WTC11 (cell line): ENCODE measurements at regions not wholly inside any gene's neighbourhood (a gene's known extent, or its start where the extent isn't known, plus 50 kb on each side); places are given as distances from the start of the nearest gene placed in this dataset.

ENCODE experiments used
- ATAC-seq: fragments of 200-7000 bp; cut with Tn5 transposase; 2 replicates; pipeline ENCODE4 v1.10.0; 2021; ENCODE audit warnings: mild to moderate bottlenecking, moderate library complexity
- CTCF ChIA-PET: fragments of 300-600 bp; sonication (Branson Sonifier 250); formaldehyde crosslinking; loops from one replicate; lab custom pipeline; 2021; ENCODE audit warnings: antibody characterized with exemption; lab: Charles Lee
- POLR2A ChIA-PET: fragments of 350-600 bp; sonication (Branson Sonifier 250); formaldehyde crosslinking; loops from one replicate; lab custom pipeline; 2021; ENCODE audit warnings: antibody characterized with exemption; lab: Charles Lee
- DNase-seq: peaks from one replicate; pipeline ENCODE4 v3.0.0; 2021; ENCODE audit warnings: low spot score
- H3K27ac Mint-ChIP-seq: 2 replicates; pipeline ENCODE4 v1.8.0; 2021; ENCODE audit warnings: mixed read lengths
- H3K27me3 Mint-ChIP-seq: 2 replicates; pipeline ENCODE4 v1.8.0; 2021; ENCODE audit warnings: low read depth, mild to moderate bottlenecking, moderate library complexity, mixed read lengths
- H3K36me3 Mint-ChIP-seq: 2 replicates; pipeline ENCODE4 v1.8.0; 2021; ENCODE audit warnings: mixed read lengths
- H3K4me1 Mint-ChIP-seq: 2 replicates; pipeline ENCODE4 v1.8.0; 2022; ENCODE audit warnings: mixed read lengths
- H3K4me3 Mint-ChIP-seq: 2 replicates; pipeline ENCODE4 v1.8.0; 2021; ENCODE audit warnings: mild to moderate bottlenecking, moderate library complexity, mixed read lengths
- H3K9me3 Mint-ChIP-seq: 2 replicates; pipeline ENCODE4 v1.8.0; 2021; ENCODE audit warnings: mixed read lengths
- CBFB ChIP-seq: sonication (generic); formaldehyde crosslinking; IDR thresholded peaks from 2 replicates; pipeline ENCODE4 v1.8.1; 2022; ENCODE audit warnings: mild to moderate bottlenecking, low read depth, missing genetic modification reagents
- EMX1 ChIP-seq: fragments of 250-450 bp; sonication (Bioruptor Pico); IDR thresholded peaks from 2 replicates; pipeline ENCODE4 v1.8.0; 2021; ENCODE audit warnings: mild to moderate bottlenecking
- FOXP1 ChIP-seq: sonication (generic); formaldehyde crosslinking; IDR thresholded peaks from 2 replicates; pipeline ENCODE4 v1.8.0; 2022; ENCODE audit warnings: missing genetic modification reagents, mild to moderate bottlenecking, moderate library complexity, borderline replicate concordance
- GRHL2 ChIP-seq: fragments of 250-450 bp; sonication (Bioruptor Pico); IDR thresholded peaks from 2 replicates; pipeline ENCODE4 v1.8.0; 2022; ENCODE audit warnings: mild to moderate bottlenecking, moderate library complexity; ENCODE audit not compliant: insufficient replicate concordance, severe bottlenecking
- GTF2I ChIP-seq: fragments of 250-450 bp; sonication (Bioruptor Pico); conservative IDR thresholded peaks from 2 replicates; pipeline ENCODE4 v1.4.0; 2021; ENCODE audit warnings: mild to moderate bottlenecking
- KAT7 ChIP-seq: sonication (generic); formaldehyde crosslinking; IDR thresholded peaks from 2 replicates; pipeline ENCODE4 v1.8.1; 2023; ENCODE audit warnings: missing genetic modification reagents, mild to moderate bottlenecking, borderline replicate concordance
- MXD4 ChIP-seq: fragments of 250-450 bp; sonication (Bioruptor Pico); IDR thresholded peaks from 2 replicates; pipeline ENCODE4 v1.8.0; 2021; ENCODE audit warnings: mild to moderate bottlenecking, moderate library complexity, borderline replicate concordance
- NFYB ChIP-seq: sonication (generic); formaldehyde crosslinking; conservative IDR thresholded peaks from 2 replicates; pipeline ENCODE4 v1.8.0; 2022; ENCODE audit warnings: low read depth, missing genetic modification reagents
- ZBTB21 ChIP-seq: sonication (generic); formaldehyde crosslinking; IDR thresholded peaks from 2 replicates; pipeline ENCODE4 v1.8.1; 2023; ENCODE audit warnings: mild to moderate bottlenecking, missing genetic modification reagents, borderline replicate concordance
- ZNF121 ChIP-seq: sonication (generic); formaldehyde crosslinking; IDR thresholded peaks from 2 replicates; pipeline ENCODE4 v1.8.0; 2023; ENCODE audit warnings: missing genetic modification reagents
- ZNF317 ChIP-seq: sonication (generic); formaldehyde crosslinking; IDR thresholded peaks from 2 replicates; pipeline ENCODE4 v1.8.1; 2023; ENCODE audit warnings: low read depth, mild to moderate bottlenecking, moderate library complexity, missing genetic modification reagents, borderline replicate concordance
- ZNF396 ChIP-seq: fragments of 250-450 bp; sonication (Bioruptor Pico); IDR thresholded peaks from 2 replicates; pipeline ENCODE4 v1.8.0; 2021; ENCODE audit warnings: mild to moderate bottlenecking, moderate library complexity, borderline replicate concordance
- TF ChIP-seq, protein P1 (sequence below): fragments of 200-600 bp; IDR thresholded peaks from 2 replicates; pipeline ENCODE4 v1.8.0; 2022; ENCODE audit warnings: antibody characterized with exemption
- TF ChIP-seq, protein P2 (sequence below): sonication (generic); formaldehyde crosslinking; IDR thresholded peaks from 2 replicates; pipeline ENCODE4 v1.8.0; 2022; ENCODE audit warnings: mild to moderate bottlenecking, missing genetic modification reagents
- TF ChIP-seq, protein P3 (sequence below): sonication (generic); formaldehyde crosslinking; IDR thresholded peaks from 2 replicates; pipeline ENCODE4 v1.8.1; 2023; ENCODE audit warnings: mild to moderate bottlenecking, missing genetic modification reagents
- TF ChIP-seq, protein P4 (sequence below): sonication (generic); formaldehyde crosslinking; IDR thresholded peaks from 2 replicates; pipeline ENCODE4 v1.8.0; 2022; ENCODE audit warnings: missing genetic modification reagents
- TF ChIP-seq, protein P5 (sequence below): sonication (generic); formaldehyde crosslinking; IDR thresholded peaks from 2 replicates; pipeline ENCODE4 v1.8.1; 2022; ENCODE audit warnings: mild to moderate bottlenecking, missing genetic modification reagents, moderate library complexity, borderline replicate concordance
- TF ChIP-seq, protein P6 (sequence below): sonication (generic); formaldehyde crosslinking; conservative IDR thresholded peaks from 2 replicates; pipeline ENCODE4 v1.8.1; 2022; ENCODE audit warnings: mild to moderate bottlenecking, missing genetic modification reagents

DNA sequence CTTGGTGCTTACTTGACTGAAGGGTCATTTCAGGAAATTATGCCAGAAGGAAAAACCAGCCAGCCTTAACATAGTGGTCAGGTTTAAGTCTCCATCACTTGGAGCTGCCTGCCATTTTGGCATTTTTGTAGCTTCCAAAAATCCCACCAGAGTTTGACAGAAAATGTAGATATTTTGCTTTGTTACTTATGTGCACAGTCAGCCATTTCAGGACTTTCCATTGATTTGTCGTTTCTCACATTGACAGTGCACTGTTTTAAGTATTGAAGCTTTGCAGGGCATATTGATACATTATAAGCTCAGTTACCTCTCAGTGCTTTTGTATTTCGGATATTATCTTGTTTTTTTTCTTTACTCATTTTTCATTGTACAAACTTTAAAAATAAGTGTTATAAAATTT is 89.0 kb upstream of the ANKRD34C start (continued):
- TF ChIP-seq, protein P1, sequence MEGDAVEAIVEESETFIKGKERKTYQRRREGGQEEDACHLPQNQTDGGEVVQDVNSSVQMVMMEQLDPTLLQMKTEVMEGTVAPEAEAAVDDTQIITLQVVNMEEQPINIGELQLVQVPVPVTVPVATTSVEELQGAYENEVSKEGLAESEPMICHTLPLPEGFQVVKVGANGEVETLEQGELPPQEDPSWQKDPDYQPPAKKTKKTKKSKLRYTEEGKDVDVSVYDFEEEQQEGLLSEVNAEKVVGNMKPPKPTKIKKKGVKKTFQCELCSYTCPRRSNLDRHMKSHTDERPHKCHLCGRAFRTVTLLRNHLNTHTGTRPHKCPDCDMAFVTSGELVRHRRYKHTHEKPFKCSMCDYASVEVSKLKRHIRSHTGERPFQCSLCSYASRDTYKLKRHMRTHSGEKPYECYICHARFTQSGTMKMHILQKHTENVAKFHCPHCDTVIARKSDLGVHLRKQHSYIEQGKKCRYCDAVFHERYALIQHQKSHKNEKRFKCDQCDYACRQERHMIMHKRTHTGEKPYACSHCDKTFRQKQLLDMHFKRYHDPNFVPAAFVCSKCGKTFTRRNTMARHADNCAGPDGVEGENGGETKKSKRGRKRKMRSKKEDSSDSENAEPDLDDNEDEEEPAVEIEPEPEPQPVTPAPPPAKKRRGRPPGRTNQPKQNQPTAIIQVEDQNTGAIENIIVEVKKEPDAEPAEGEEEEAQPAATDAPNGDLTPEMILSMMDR: no peak
- TF ChIP-seq ZBTB21 (no peak), NFYB (CRISPR knock-in tag) (no peak), KAT7 (CRISPR knock-in tag) (no peak), CBFB (CRISPR knock-in tag) (no peak), EMX1 (CRISPR knock-in tag) (no peak), FOXP1 (CRISPR knock-in tag) (no peak)
- TF ChIP-seq, protein P2, sequence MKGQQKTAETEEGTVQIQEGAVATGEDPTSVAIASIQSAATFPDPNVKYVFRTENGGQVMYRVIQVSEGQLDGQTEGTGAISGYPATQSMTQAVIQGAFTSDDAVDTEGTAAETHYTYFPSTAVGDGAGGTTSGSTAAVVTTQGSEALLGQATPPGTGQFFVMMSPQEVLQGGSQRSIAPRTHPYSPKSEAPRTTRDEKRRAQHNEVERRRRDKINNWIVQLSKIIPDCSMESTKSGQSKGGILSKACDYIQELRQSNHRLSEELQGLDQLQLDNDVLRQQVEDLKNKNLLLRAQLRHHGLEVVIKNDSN (CRISPR knock-in tag): no peak
- TF ChIP-seq, protein P3, sequence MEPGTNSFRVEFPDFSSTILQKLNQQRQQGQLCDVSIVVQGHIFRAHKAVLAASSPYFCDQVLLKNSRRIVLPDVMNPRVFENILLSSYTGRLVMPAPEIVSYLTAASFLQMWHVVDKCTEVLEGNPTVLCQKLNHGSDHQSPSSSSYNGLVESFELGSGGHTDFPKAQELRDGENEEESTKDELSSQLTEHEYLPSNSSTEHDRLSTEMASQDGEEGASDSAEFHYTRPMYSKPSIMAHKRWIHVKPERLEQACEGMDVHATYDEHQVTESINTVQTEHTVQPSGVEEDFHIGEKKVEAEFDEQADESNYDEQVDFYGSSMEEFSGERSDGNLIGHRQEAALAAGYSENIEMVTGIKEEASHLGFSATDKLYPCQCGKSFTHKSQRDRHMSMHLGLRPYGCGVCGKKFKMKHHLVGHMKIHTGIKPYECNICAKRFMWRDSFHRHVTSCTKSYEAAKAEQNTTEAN (CRISPR knock-in tag): no peak

DNA sequence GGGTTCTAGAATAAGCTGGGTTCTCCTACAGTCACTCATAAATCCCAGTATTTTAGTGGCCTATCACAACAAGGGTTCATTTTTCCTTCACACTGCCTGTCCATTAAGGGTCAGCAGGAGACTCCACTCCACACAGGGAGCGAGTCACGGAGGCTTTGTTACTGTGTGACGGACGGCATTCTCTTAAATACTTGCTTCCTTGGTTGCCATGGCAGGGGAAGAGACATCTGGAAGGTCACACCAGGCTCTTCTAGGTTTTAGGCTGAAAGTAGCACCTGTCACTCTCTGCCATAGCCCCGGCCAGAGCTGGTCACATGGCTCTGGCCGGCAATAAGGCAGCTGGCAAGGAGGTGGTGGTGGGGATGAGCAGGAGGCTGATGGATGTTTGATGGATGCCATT is 89.4 kb upstream of the ANKRD34C start:
- Mint-ChIP-seq H3K4me3 (no peak overlapping the region), H3K4me1 (peaks cover 30% of the 10 kb centered on the region), H3K27ac (no peak overlapping the region), H3K36me3 (no peaks in the 10 kb centered on the region), H3K27me3 (peaks cover 2% of the 10 kb centered on the region), H3K9me3 (no peaks in the 10 kb centered on the region)
- POLR2A ChIA-PET: no interaction called here
- CTCF ChIA-PET: interaction anchor here (1.0 to 8.3 kb wide), 6 partner anchors 9 to 186 kb away, joined by 3 to 74 read pairs (median 7); no protein-coding TSS in a partner anchor
- DNase-seq: no peak
- TF ChIP-seq ZNF317: no peak
- no peak for TF ChIP-seq ZNF121 (CRISPR knock-in tag)
- TF ChIP-seq CBFB (CRISPR knock-in tag): no peak
- no peak for TF ChIP-seq ZNF396 (CRISPR knock-in tag)
- TF ChIP-seq, protein P4, sequence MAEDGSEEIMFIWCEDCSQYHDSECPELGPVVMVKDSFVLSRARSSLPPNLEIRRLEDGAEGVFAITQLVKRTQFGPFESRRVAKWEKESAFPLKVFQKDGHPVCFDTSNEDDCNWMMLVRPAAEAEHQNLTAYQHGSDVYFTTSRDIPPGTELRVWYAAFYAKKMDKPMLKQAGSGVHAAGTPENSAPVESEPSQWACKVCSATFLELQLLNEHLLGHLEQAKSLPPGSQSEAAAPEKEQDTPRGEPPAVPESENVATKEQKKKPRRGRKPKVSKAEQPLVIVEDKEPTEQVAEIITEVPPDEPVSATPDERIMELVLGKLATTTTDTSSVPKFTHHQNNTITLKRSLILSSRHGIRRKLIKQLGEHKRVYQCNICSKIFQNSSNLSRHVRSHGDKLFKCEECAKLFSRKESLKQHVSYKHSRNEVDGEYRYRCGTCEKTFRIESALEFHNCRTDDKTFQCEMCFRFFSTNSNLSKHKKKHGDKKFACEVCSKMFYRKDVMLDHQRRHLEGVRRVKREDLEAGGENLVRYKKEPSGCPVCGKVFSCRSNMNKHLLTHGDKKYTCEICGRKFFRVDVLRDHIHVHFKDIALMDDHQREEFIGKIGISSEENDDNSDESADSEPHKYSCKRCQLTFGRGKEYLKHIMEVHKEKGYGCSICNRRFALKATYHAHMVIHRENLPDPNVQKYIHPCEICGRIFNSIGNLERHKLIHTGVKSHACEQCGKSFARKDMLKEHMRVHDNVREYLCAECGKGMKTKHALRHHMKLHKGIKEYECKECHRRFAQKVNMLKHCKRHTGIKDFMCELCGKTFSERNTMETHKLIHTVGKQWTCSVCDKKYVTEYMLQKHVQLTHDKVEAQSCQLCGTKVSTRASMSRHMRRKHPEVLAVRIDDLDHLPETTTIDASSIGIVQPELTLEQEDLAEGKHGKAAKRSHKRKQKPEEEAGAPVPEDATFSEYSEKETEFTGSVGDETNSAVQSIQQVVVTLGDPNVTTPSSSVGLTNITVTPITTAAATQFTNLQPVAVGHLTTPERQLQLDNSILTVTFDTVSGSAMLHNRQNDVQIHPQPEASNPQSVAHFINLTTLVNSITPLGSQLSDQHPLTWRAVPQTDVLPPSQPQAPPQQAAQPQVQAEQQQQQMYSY: no peak
- no peak for TF ChIP-seq GRHL2
- no peak for TF ChIP-seq FOXP1 (CRISPR knock-in tag)
- TF ChIP-seq, protein P3 (CRISPR knock-in tag): no peak
- TF ChIP-seq, protein P5, sequence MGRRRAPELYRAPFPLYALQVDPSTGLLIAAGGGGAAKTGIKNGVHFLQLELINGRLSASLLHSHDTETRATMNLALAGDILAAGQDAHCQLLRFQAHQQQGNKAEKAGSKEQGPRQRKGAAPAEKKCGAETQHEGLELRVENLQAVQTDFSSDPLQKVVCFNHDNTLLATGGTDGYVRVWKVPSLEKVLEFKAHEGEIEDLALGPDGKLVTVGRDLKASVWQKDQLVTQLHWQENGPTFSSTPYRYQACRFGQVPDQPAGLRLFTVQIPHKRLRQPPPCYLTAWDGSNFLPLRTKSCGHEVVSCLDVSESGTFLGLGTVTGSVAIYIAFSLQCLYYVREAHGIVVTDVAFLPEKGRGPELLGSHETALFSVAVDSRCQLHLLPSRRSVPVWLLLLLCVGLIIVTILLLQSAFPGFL (CRISPR knock-in tag): no peak
- no peak for TF ChIP-seq MXD4 (CRISPR knock-in tag)
- no peak for TF ChIP-seq GTF2I (CRISPR knock-in tag)
- TF ChIP-seq, protein P6, sequence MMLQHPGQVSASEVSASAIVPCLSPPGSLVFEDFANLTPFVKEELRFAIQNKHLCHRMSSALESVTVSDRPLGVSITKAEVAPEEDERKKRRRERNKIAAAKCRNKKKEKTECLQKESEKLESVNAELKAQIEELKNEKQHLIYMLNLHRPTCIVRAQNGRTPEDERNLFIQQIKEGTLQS (CRISPR knock-in tag): no peak
- no peak for ATAC-seq
